CD4-positive, alpha-beta T cell treated with Interleukin-15 for 1 hour (primary cell): ENCODE measurements at regions not wholly inside any gene's neighbourhood (a gene's known extent, or its start where the extent isn't known, plus 50 kb on each side); places are given as distances from the start of the nearest gene placed in this dataset.
A peak's percentile ranks its signal among the peaks of the same experiment; 100 is the strongest.
"Not testable (repeated sequence)": the region's sequence is repeated elsewhere in the genome, so short reads cannot be mapped to it uniquely, and the experiment has no call there.

Experiments
- DNase-seq: peaks from one replicate; pipeline ENCODE4 v3.0.0-alpha.2; 2020

- no peak for DNase-seq
Measured at GRCh38 chr13:42373048-42373812, 101.3 kb downstream of the AKAP11 start.

- no peak for DNase-seq
Measured at GRCh38 chr13:42375663-42376062, 103.7 kb downstream of the AKAP11 start.

- peak; percentile 58 for DNase-seq
Measured at GRCh38 chr13:42377640-42378382, 105.9 kb downstream of the AKAP11 start.

- DNase-seq, result no peak
Measured at GRCh38 chr13:42378383-42378780, 106.4 kb downstream of the AKAP11 start.

GRCh38 chr13:42379241-42379640, 107.3 kb downstream of the AKAP11 start:
- DNase-seq, result no peak

- peak; percentile 49 for DNase-seq
Measured at GRCh38 chr13:42380420-42381164, 108.6 kb downstream of the AKAP11 start.

- DNase-seq, result no peak
Measured at GRCh38 chr13:42381165-42381425, 109.1 kb downstream of the AKAP11 start.

- not testable (repeated sequence) for DNase-seq
Measured at GRCh38 chr13:42381426-42381825, 109.5 kb downstream of the AKAP11 start.

GRCh38 chr13:42383025-42383424, 111.1 kb downstream of the AKAP11 start:
- DNase-seq, result no peak

- no peak for DNase-seq
Measured at GRCh38 chr13:42384265-42384664, 112.3 kb downstream of the AKAP11 start.

GRCh38 chr13:42388326-42388725, 116.4 kb downstream of the AKAP11 start:
- no peak for DNase-seq

- DNase-seq, result no peak
Measured at GRCh38 chr13:42389041-42389440, 117.1 kb downstream of the AKAP11 start.

- DNase-seq, result no peak
Measured at GRCh38 chr13:42392180-42392579, 120.2 kb downstream of the AKAP11 start.

- DNase-seq, result no peak
Measured at GRCh38 chr13:42392716-42393572, 121.0 kb downstream of the AKAP11 start.

GRCh38 chr13:42393573-42394360, 121.8 kb downstream of the AKAP11 start:
- DNase-seq, result no peak

- DNase-seq, result no peak
Measured at GRCh38 chr13:42394361-42394708, 122.4 kb downstream of the AKAP11 start.

GRCh38 chr13:42394711-42395085, 122.7 kb downstream of the AKAP11 start:
- DNase-seq, result no peak

- DNase-seq, result no peak
Measured at GRCh38 chr13:42395086-42395821, 123.3 kb downstream of the AKAP11 start.

GRCh38 chr13:42396501-42396900, 124.5 kb downstream of the AKAP11 start:
- DNase-seq, result peak; percentile 44

- no peak for DNase-seq
Measured at GRCh38 chr13:42396901-42397655, 125.1 kb downstream of the AKAP11 start.

GRCh38 chr13:42398533-42398932, 126.6 kb downstream of the AKAP11 start:
- DNase-seq, result no peak
